ENCODE measurements at regions not wholly inside any gene's neighbourhood (a gene's known extent, or its start where the extent isn't known, plus 50 kb on each side); places are given as distances from the start of the nearest gene placed in this dataset.

DNA sequence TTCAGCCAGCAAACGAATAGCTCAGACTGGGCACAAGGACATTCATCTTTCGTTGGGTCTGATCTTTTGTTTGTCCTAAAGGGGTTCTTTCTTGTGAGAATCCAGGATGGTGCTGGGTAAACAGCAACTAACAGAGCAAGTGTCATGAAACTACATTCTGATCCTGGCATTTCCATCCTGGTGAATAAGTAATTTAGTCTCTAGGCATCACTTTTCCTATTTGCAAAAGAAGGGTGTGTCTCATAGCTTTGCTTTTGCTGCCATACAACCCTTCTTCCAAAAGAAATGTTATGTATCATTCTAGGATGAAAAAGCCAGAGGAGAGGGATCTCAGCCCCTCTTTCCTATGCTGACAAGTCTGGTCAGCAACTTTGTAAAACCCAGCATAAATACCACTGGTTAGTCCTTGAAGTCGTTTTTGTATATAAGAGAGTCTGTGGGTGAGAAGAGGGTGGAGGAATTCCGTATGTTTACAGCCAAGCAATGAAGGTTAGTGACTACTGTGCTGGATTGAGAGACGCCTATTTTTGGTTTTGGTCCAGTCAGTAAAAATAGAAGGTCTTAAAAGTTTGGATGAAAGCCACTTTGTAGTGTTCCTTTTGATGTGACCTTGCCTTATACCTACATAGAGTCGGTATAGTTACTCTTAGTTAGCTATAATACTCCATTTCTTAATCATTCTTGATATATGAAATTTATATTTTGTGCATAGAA is 88.4 kb upstream of the SLC25A13 start:
- DNase-seq (ENCODE audit: low read depth), result no peak
- TF ChIP-seq, protein P1, sequence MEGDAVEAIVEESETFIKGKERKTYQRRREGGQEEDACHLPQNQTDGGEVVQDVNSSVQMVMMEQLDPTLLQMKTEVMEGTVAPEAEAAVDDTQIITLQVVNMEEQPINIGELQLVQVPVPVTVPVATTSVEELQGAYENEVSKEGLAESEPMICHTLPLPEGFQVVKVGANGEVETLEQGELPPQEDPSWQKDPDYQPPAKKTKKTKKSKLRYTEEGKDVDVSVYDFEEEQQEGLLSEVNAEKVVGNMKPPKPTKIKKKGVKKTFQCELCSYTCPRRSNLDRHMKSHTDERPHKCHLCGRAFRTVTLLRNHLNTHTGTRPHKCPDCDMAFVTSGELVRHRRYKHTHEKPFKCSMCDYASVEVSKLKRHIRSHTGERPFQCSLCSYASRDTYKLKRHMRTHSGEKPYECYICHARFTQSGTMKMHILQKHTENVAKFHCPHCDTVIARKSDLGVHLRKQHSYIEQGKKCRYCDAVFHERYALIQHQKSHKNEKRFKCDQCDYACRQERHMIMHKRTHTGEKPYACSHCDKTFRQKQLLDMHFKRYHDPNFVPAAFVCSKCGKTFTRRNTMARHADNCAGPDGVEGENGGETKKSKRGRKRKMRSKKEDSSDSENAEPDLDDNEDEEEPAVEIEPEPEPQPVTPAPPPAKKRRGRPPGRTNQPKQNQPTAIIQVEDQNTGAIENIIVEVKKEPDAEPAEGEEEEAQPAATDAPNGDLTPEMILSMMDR (IDR thresholded peaks at IDR 0.05; ENCODE audit: insufficient read depth, low read length, poor library complexity, severe bottlenecking), result no peak
- H3K27me3 ChIP-seq (ENCODE audit: control insufficient read depth, insufficient read depth, low read length), result no peaks in the 10 kb centered on the region
- no peak overlapping the region for H3K4me3 ChIP-seq (ENCODE audit: low read depth, low read length)
- H3K36me3 ChIP-seq (ENCODE audit: control insufficient read depth, insufficient read depth, low read length), result no peaks in the 10 kb centered on the region

DNA sequence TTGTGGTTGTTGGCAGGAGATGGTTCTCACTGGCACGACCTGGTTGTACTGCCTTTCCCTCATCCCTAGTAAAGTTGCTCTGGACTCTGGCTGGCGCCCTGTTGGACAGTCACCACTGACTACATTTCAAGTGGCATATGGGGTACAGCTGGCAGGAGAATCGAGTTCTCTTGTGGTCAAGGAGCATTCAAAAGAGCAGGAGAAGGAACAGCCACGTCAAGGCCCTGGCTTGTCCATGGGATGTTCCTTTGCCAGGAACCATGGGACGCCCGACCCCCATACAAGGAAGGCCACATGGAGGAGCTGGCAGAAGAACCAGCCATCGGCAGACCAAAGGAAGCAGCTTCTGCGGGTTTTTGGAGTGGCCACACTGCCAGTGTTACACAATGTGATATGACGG is 87.0 kb upstream of the SLC25A13 start:
- TF ChIP-seq, protein P1 (IDR thresholded peaks at IDR 0.05; ENCODE audit: insufficient read depth, low read length, poor library complexity, severe bottlenecking), result no peak
- DNase-seq (ENCODE audit: low read depth), result no peak
- H3K27me3 ChIP-seq (ENCODE audit: control insufficient read depth, insufficient read depth, low read length), result no peaks in the 10 kb centered on the region
- H3K36me3 ChIP-seq (ENCODE audit: control insufficient read depth, insufficient read depth, low read length), result no peaks in the 10 kb centered on the region
- no peak overlapping the region for H3K4me3 ChIP-seq (ENCODE audit: low read depth, low read length)

DNA sequence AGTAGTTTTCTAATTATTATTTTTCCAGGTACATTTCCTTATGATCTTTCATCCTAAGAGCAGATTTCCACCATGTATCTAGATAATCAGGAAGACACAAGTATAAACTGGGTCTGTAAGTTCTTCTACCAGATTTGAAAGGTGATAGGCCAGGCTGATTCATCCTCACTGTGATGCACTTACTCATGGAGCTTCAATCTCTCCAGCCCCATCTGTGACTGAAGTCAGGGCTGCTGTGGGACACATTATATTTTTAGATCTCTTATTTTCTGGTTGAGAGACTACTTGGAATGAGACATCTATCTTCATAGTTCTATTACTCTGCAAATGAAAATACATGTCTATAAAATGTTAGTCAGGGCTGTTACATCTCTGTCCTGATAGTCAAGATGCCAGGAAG is 85.5 kb upstream of the SLC25A13 start:
- H3K36me3 ChIP-seq (ENCODE audit: control insufficient read depth, insufficient read depth, low read length), result no peaks in the 10 kb centered on the region
- TF ChIP-seq, protein P1 (IDR thresholded peaks at IDR 0.05; ENCODE audit: insufficient read depth, low read length, poor library complexity, severe bottlenecking), result no peak

GRCh38 chr7:96402913-96403312 is 81.0 kb upstream of the SLC25A13 start:
- Histone ChIP-seq H3K27me3 (ENCODE audit: control insufficient read depth, insufficient read depth, low read length) (no peaks in the 10 kb centered on the region), H3K36me3 (ENCODE audit: control insufficient read depth, insufficient read depth, low read length) (no peaks in the 10 kb centered on the region), H3K4me3 (ENCODE audit: low read depth, low read length) (no peak overlapping the region)
- TF ChIP-seq, protein P1 (IDR thresholded peaks at IDR 0.05; ENCODE audit: insufficient read depth, low read length, poor library complexity, severe bottlenecking), result no peak
- no peak for DNase-seq (ENCODE audit: low read depth)

More for the DNA sequence above, 85.5 kb upstream of the SLC25A13 start:
- H3K4me3 ChIP-seq (ENCODE audit: low read depth, low read length), result no peak overlapping the region
- H3K27me3 ChIP-seq (ENCODE audit: control insufficient read depth, insufficient read depth, low read length), result no peaks in the 10 kb centered on the region
- DNase-seq (ENCODE audit: low read depth), result no peak

DNA sequence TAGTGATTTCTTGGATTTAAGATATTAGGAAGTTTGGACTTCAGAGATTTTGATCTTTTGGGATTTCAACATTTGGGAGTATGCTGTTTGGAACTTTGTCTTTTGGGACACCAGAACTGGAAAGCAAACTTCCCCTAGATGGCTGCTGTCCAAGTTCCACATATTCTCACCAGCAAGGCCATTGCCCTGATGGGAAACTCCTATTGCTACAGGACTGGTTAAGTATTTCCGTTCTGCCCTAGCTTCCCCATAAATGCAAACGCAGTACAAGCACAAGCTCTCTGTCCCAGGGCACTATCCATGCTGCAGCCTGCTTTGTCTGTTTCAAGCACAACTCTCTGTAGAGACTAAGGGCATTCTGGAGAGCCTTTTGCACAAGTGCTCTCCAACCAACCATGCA is 79.3 kb upstream of the SLC25A13 start:
- TF ChIP-seq, protein P1 (IDR thresholded peaks at IDR 0.05; ENCODE audit: insufficient read depth, low read length, poor library complexity, severe bottlenecking), result no peak
- H3K27me3 ChIP-seq (ENCODE audit: control insufficient read depth, insufficient read depth, low read length), result no peaks in the 10 kb centered on the region
- no peaks in the 10 kb centered on the region for H3K36me3 ChIP-seq (ENCODE audit: control insufficient read depth, insufficient read depth, low read length)
- H3K4me3 ChIP-seq (ENCODE audit: low read depth, low read length), result no peak overlapping the region
- no peak for DNase-seq (ENCODE audit: low read depth)

GRCh38 chr7:96400518-96400917 is 78.6 kb upstream of the SLC25A13 start:
- H3K4me3 ChIP-seq (ENCODE audit: low read depth, low read length), result no peak overlapping the region
- DNase-seq (ENCODE audit: low read depth), result no peak
- H3K27me3 ChIP-seq (ENCODE audit: control insufficient read depth, insufficient read depth, low read length), result no peaks in the 10 kb centered on the region
- no peaks in the 10 kb centered on the region for H3K36me3 ChIP-seq (ENCODE audit: control insufficient read depth, insufficient read depth, low read length)
- TF ChIP-seq, protein P1 (IDR thresholded peaks at IDR 0.05; ENCODE audit: insufficient read depth, low read length, poor library complexity, severe bottlenecking), result no peak

All from kidney epithelial cell (primary cell).